Vagina (tissue), 2 donors: ENCODE measurements at regions not wholly inside any gene's neighbourhood (a gene's known extent, or its start where the extent isn't known, plus 50 kb on each side); places are given as distances from the start of the nearest gene placed in this dataset.

Experiments
- CTCF ChIP-seq, 3 experiments: fragments of 450-650 bp in 2 of 3; fragments of 200-600 bp in 1 of 3; sonication (generic) in 1 of 3; IDR thresholded peaks; one replicate each; pipeline ENCODE4 v1.5.1; 2017 to 2019; ENCODE audit warnings: antibody characterized with exemption in 3 of 3, mild to moderate bottlenecking in 2 of 3, moderate library complexity in 2 of 3
- POLR2A ChIP-seq, 2 donors: fragments of 450-650 bp; IDR thresholded peaks; one replicate each; pipeline ENCODE4 v1.6.1; 2017; ENCODE audit warnings: antibody characterized with exemption in 2 of 2, mild to moderate bottlenecking in 2 of 2, moderate library complexity in 2 of 2

GRCh38 chrX:13195340-13195739 lies 124.5 kb downstream of the ATXN3L start:
- no peak for TF ChIP-seq CTCF (IDR thresholded peaks at IDR 0.05)
- no peak for TF ChIP-seq POLR2A (IDR thresholded peaks at IDR 0.05)
